Loucy (cell line): ENCODE measurements at regions not wholly inside any gene's neighbourhood (a gene's known extent, or its start where the extent isn't known, plus 50 kb on each side); places are given as distances from the start of the nearest gene placed in this dataset.

ENCODE experiments used
- H2AFZ ChIP-seq: fragments of 200-600 bp; sonication (generic); 2 replicates; pipeline ENCODE4 v1.6.0; 2016; ENCODE audit warnings: antibody characterized with exemption, mild to moderate bottlenecking, low read length, moderate library complexity
- H3F3A ChIP-seq: fragments of 200-600 bp; 2 replicates; pipeline ENCODE4 v1.6.0; 2016; ENCODE audit warnings: antibody characterized with exemption, low read depth, mild to moderate bottlenecking
- H3K27me3 ChIP-seq: fragments of 200-600 bp; sonication (generic); 2 replicates; pipeline ENCODE4 v1.6.1; 2014; ENCODE audit warnings: low read length, mild to moderate bottlenecking; ENCODE audit not compliant: insufficient read depth, poor library complexity, severe bottlenecking
- H3K36me3 ChIP-seq: fragments of 200-600 bp; sonication (generic); 2 replicates; pipeline ENCODE4 v1.6.1; 2016; ENCODE audit warnings: low read length; ENCODE audit not compliant: insufficient read depth
- H3K4me1 ChIP-seq: fragments of 200-600 bp; sonication (generic); 2 replicates; pipeline ENCODE4 v1.5.1; 2014; ENCODE audit warnings: low read length, mild to moderate bottlenecking; ENCODE audit not compliant: insufficient read depth, poor library complexity, severe bottlenecking
- H3K4me2 ChIP-seq: fragments of 200-600 bp; sonication (generic); 2 replicates; pipeline ENCODE4 v1.6.0; 2014; ENCODE audit warnings: antibody characterized with exemption, low read length, low read depth, mild to moderate bottlenecking; ENCODE audit not compliant: poor library complexity, severe bottlenecking
- H3K4me3 ChIP-seq: fragments of 200-600 bp; sonication (generic); 2 replicates; pipeline ENCODE4 v1.5.1; 2014; ENCODE audit warnings: low read length, mild to moderate bottlenecking, mixed read lengths; ENCODE audit not compliant: poor library complexity, severe bottlenecking
- H3K79me2 ChIP-seq: fragments of 200-600 bp; sonication (generic); 2 replicates; pipeline ENCODE4 v1.6.1; 2014; ENCODE audit warnings: low read length; ENCODE audit not compliant: insufficient read depth
- H3K9ac ChIP-seq: fragments of 200-600 bp; sonication (generic); 2 replicates; pipeline ENCODE4 v1.6.0; 2014; ENCODE audit warnings: mild to moderate bottlenecking, low read depth, low read length, moderate library complexity; ENCODE audit not compliant: poor library complexity, severe bottlenecking
- H3K9me2 ChIP-seq: fragments of 200-600 bp; sonication (generic); replicated peaks from 2 replicates; pipeline ENCODE4 v1.6.1; 2016; ENCODE audit warnings: low read depth, low read length, mixed read lengths
- H3K9me3 ChIP-seq: fragments of 200-600 bp; sonication (generic); 2 replicates; pipeline ENCODE4 v1.6.1; 2014; ENCODE audit warnings: mild to moderate bottlenecking, antibody characterized with exemption, low read length, low read depth; ENCODE audit not compliant: insufficient read depth
- H4K20me1 ChIP-seq: fragments of 200-600 bp; sonication (generic); 2 replicates; pipeline ENCODE4 v1.6.0; 2014; ENCODE audit warnings: antibody characterized with exemption, low read length, mild to moderate bottlenecking; ENCODE audit not compliant: insufficient read depth, poor library complexity, severe bottlenecking
- CTCF ChIP-seq: fragments of 200-600 bp; sonication (generic); conservative IDR thresholded peaks from 2 replicates; pipeline ENCODE4 v1.5.1; 2014; ENCODE audit warnings: mild to moderate bottlenecking, antibody characterized with exemption, low read length
- EZH2phosphoT487 ChIP-seq: fragments of 200-600 bp; IDR thresholded peaks from 2 replicates; pipeline ENCODE4 v1.6.1; 2018; ENCODE audit warnings: antibody characterized with exemption, mild to moderate bottlenecking, moderate library complexity, borderline replicate concordance

GRCh38 chr12:87778065-87778464 lies 251.1 kb downstream of the C12orf50 start:
- H2AFZ ChIP-seq, result no peak overlapping the region
- no peaks in the 10 kb centered on the region for H3K4me1 ChIP-seq

DNA sequence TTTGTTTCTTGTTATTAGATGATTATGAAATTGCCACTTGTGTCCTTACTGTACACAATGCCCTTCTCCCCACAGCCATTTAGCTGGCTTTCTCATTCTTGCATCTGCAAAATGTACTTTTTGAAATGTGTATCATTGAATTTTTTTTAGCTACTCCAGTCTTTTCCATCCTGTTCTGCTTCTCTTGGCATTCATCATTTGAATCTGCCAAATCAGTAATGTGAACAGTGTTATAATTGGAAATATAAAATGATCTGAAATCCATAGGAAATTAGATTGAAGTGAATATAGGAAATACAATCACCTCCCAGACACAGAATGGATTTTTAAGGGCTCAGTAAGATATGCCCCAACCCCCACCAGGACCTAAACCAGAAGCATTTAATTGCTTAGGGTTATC lies 253.4 kb downstream of the C12orf50 start:
- H3F3A ChIP-seq, result no peaks in the 10 kb centered on the region
- no peaks in the 10 kb centered on the region for H3K9me2 ChIP-seq
- peaks cover 4% of the 10 kb centered on the region for H3K27me3 ChIP-seq
- H2AFZ ChIP-seq, result no peak overlapping the region
- no peaks in the 10 kb centered on the region for H3K79me2 ChIP-seq
- H3K4me2 ChIP-seq, result no peak overlapping the region
- no peaks in the 10 kb centered on the region for H3K36me3 ChIP-seq
- H3K4me3 ChIP-seq, result no peak overlapping the region
- no peak overlapping the region for H3K9ac ChIP-seq
- TF ChIP-seq EZH2phosphoT487 (no peak), CTCF (no peak)
- no peaks in the 10 kb centered on the region for H3K9me3 ChIP-seq
- no peaks in the 10 kb centered on the region for H4K20me1 ChIP-seq
- no peaks in the 10 kb centered on the region for H3K4me1 ChIP-seq

More at GRCh38 chr12:87778065-87778464, 251.1 kb downstream of the C12orf50 start:
- H4K20me1 ChIP-seq, result no peaks in the 10 kb centered on the region
- no peaks in the 10 kb centered on the region for H3K9me3 ChIP-seq
- no peaks in the 10 kb centered on the region for H3K9me2 ChIP-seq
- no peak overlapping the region for H3K4me3 ChIP-seq
- peaks cover 4% of the 10 kb centered on the region for H3K27me3 ChIP-seq
- no peaks in the 10 kb centered on the region for H3F3A ChIP-seq
- H3K4me2 ChIP-seq, result no peak overlapping the region
- no peak overlapping the region for H3K9ac ChIP-seq
- H3K36me3 ChIP-seq, result no peaks in the 10 kb centered on the region
- H3K79me2 ChIP-seq, result no peaks in the 10 kb centered on the region
- TF ChIP-seq EZH2phosphoT487, result no peak
- TF ChIP-seq CTCF, result no peak

- Histone ChIP-seq H3K9me2 (no peaks in the 10 kb centered on the region), H3K79me2 (no peaks in the 10 kb centered on the region), H3K27me3 (peaks cover 4% of the 10 kb centered on the region), H3K36me3 (no peaks in the 10 kb centered on the region), H3K9ac (no peak overlapping the region), H3K9me3 (no peaks in the 10 kb centered on the region), H3F3A (no peaks in the 10 kb centered on the region), H3K4me2 (no peak overlapping the region), H3K4me1 (no peaks in the 10 kb centered on the region), H3K4me3 (no peak overlapping the region), H2AFZ (no peak overlapping the region), H4K20me1 (no peaks in the 10 kb centered on the region)
- TF ChIP-seq CTCF (no peak), EZH2phosphoT487 (no peak)
These were observed 254.2 kb downstream of the C12orf50 start for GRCh38 chr12:87775051-87775450.
